Mucosa of descending colon (tissue), 3 donors: ENCODE measurements at regions not wholly inside any gene's neighbourhood (a gene's known extent, or its start where the extent isn't known, plus 50 kb on each side); places are given as distances from the start of the nearest gene placed in this dataset.

Source experiments
- ATAC-seq: fragments of 200-7000 bp; cut with Tn5 transposase; one replicate; pipeline ENCODE4 v1.9.1; 2020; ENCODE audit warnings: mild to moderate bottlenecking, moderate library complexity
- DNase-seq, 3 donors: peaks; one replicate each; pipeline ENCODE4 v3.0.0-alpha.2; 2020
- H3K36me3 ChIP-seq: fragments of 200-600 bp; one replicate; pipeline ENCODE4 v1.8.0; 2021; ENCODE audit warnings: low read depth, mild to moderate bottlenecking
- H3K4me1 ChIP-seq: fragments of 200-600 bp; one replicate; pipeline ENCODE4 v1.8.0; 2021; ENCODE audit warnings: low read depth, mild to moderate bottlenecking
- H3K4me3 ChIP-seq: fragments of 200-600 bp; one replicate; pipeline ENCODE4 v1.8.0; 2021; ENCODE audit warnings: mild to moderate bottlenecking
- H3K9me3 ChIP-seq: fragments of 200-600 bp; one replicate; pipeline ENCODE4 v1.8.0; 2021; ENCODE audit warnings: mild to moderate bottlenecking
- intact Hi-C, 2 donors: fragments of 100-400 bp; cut with DNase I in 1 of 2; cut with micrococcal nuclease in 1 of 2; formaldehyde crosslinking; loops; one replicate each; pipeline versions ENCODE4 v1.11.0 to v1.11.1; 2022; cut with DNase I, micrococcal nuclease
- TF ChIP-seq, protein P1 (sequence below): fragments of 200-600 bp; IDR thresholded peaks from one replicate; pipeline ENCODE4 v1.8.0; 2022; ENCODE audit warnings: antibody characterized with exemption, mild to moderate bottlenecking
- donor health status: DM: no; HTN: no; CAD: no; lungs with moderate emphysema.
- donor health status: DM: no; HTN: no; CAD: no.
- donor health status: DM: no; HTN: yes; CAD: no.

DNA sequence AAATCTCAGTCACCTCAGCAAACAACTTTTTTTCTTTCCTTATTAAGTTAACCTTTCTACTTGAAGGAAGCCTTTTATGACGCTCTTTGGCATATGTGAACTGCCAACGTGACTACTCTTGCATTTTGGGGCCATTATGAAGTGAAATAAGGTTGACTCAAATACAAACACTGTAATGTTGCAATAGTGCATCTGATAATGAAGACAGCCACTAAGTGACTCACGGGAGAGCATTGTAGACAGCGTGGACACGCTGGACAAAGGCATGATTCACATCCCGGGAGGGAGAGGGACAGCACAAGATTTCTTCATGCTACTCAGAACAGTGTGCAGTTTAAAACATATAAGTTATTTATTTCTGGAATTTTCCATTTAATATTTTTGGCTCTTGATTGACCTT lies 560.8 kb downstream of the ETS1 start:
- TF ChIP-seq, protein P1, sequence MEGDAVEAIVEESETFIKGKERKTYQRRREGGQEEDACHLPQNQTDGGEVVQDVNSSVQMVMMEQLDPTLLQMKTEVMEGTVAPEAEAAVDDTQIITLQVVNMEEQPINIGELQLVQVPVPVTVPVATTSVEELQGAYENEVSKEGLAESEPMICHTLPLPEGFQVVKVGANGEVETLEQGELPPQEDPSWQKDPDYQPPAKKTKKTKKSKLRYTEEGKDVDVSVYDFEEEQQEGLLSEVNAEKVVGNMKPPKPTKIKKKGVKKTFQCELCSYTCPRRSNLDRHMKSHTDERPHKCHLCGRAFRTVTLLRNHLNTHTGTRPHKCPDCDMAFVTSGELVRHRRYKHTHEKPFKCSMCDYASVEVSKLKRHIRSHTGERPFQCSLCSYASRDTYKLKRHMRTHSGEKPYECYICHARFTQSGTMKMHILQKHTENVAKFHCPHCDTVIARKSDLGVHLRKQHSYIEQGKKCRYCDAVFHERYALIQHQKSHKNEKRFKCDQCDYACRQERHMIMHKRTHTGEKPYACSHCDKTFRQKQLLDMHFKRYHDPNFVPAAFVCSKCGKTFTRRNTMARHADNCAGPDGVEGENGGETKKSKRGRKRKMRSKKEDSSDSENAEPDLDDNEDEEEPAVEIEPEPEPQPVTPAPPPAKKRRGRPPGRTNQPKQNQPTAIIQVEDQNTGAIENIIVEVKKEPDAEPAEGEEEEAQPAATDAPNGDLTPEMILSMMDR: no peak
- H3K9me3 ChIP-seq: no peaks in the 10 kb centered on the region
- intact Hi-C loops: no loop called here
- no peak for DNase-seq
- H3K4me3 ChIP-seq: no peak overlapping the region
- no peaks in the 10 kb centered on the region for H3K4me1 ChIP-seq
- H3K36me3 ChIP-seq: no peaks in the 10 kb centered on the region
- peak; percentile 43 for ATAC-seq

- no peak for DNase-seq
Measured at GRCh38 chr11:128022761-128023160, 564.6 kb downstream of the ETS1 start.

GRCh38 chr11:128022007-128022368 lies 565.4 kb downstream of the ETS1 start:
- intact Hi-C loops: no loop called here
- Histone ChIP-seq H3K36me3 (no peaks in the 10 kb centered on the region), H3K4me3 (no peak overlapping the region), H3K4me1 (no peaks in the 10 kb centered on the region), H3K9me3 (no peaks in the 10 kb centered on the region)
- TF ChIP-seq, protein P1: no peak
- no peak for DNase-seq
- ATAC-seq: no peak

More at GRCh38 chr11:128022761-128023160, 564.6 kb downstream of the ETS1 start:
- H3K36me3 ChIP-seq: no peaks in the 10 kb centered on the region
- TF ChIP-seq, protein P1: no peak
- H3K4me1 ChIP-seq: no peaks in the 10 kb centered on the region
- H3K9me3 ChIP-seq: no peaks in the 10 kb centered on the region
- no peak for ATAC-seq
- no peak overlapping the region for H3K4me3 ChIP-seq
- intact Hi-C loops: no loop called here

DNA sequence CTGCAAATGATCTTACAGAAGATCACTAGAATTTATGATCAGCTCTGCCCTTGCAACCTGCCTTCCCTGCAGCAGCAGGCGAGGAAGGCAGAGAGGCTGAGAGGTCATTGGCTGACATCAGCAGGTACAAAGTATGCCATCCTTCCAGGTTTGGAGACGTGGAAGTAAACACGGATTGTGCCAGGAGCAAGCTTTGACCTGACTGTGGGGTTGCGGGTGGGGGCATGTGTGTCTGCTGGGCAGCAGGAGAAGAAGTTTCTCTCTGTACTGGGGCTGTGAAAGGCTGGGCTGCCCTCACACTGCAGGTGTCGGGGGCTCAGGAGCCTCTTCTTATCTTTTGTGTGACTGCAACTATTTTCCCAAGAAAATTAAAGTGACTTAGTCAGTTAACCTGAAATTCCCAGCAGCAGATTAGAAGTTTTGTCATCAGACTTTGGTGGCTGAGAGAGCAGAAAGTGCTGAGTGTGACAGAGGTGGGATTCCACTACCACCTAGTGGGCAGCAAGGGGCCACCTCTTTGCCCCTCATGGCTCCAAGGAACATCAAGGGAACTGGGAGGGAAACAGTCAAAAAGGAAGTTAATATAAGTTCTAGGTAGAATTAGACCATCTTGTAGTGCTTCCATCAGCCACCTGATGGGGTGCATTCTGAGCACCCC lies 565.9 kb downstream of the ETS1 start:
- no peak for DNase-seq
- no peaks in the 10 kb centered on the region for H3K4me1 ChIP-seq
- no peaks in the 10 kb centered on the region for H3K36me3 ChIP-seq
- TF ChIP-seq, protein P1: no peak
- intact Hi-C loops: no loop called here
- ATAC-seq: no peak
- no peaks in the 10 kb centered on the region for H3K9me3 ChIP-seq
- H3K4me3 ChIP-seq: no peak overlapping the region

DNA sequence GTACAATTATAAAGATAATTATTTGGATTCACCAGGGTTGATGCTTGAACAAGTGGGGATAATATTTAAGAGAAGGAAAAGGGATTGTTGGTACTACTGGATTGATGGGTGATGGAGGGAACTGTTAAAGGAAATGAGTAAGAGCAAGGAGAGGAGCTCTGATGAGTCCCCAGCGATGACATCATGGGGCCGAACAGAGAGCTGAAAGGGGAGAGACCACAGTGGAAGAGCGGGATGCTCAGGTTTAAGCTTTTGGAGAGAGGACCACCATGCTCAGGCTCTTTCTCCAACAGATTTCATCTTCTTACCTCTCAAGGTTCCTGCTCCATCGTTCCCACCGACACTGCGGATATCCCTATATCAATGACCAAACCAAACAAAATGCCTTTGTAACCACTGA lies 568.7 kb downstream of the ETS1 start:
- no peaks in the 10 kb centered on the region for H3K9me3 ChIP-seq
- H3K36me3 ChIP-seq: no peaks in the 10 kb centered on the region
- intact Hi-C loops: no loop called here
- no peak for ATAC-seq
- no peak for DNase-seq
- H3K4me3 ChIP-seq: no peak overlapping the region
- no peaks in the 10 kb centered on the region for H3K4me1 ChIP-seq
- TF ChIP-seq, protein P1: no peak

DNA sequence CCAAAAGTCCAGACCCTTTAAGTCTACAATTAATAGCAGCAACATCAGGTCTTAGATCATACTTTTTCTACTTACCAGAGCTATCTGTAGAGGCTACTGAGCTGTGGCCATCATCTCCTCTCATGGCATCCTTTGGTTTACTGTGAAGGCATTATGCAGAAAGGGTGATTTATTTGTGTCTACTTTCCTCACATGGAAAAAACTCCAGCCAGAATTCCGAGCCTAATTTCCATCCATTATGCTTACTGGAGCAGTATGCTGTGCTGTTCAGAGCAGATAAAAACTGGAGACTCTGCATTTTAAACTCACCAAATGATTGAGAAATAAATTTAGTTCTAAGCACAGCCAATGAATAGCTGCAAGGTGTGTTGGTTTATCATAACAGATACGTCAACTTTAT lies 581.8 kb downstream of the ETS1 start:
- Histone ChIP-seq H3K4me3 (no peak overlapping the region), H3K36me3 (no peaks in the 10 kb centered on the region), H3K9me3 (no peaks in the 10 kb centered on the region), H3K4me1 (no peaks in the 10 kb centered on the region)
- ATAC-seq (no peak), DNase-seq (no peak)
- intact Hi-C loops: no loop called here
- TF ChIP-seq, protein P1: no peak
